Inflammatory macrophage treated with lipopolysaccharide for 1 hour (primary cell): ENCODE measurements at regions not wholly inside any gene's neighbourhood (a gene's known extent, or its start where the extent isn't known, plus 50 kb on each side); places are given as distances from the start of the nearest gene placed in this dataset.
A peak's percentile ranks its signal among the peaks of the same experiment; 100 is the strongest.
"Not testable (repeated sequence)": the region's sequence is repeated elsewhere in the genome, so short reads cannot be mapped to it uniquely, and the experiment has no call there.

Experiments
- DNase-seq, 2 donors: peaks; one replicate each; pipeline ENCODE4 v3.0.0-alpha.2; 2020 to 2022

DNA sequence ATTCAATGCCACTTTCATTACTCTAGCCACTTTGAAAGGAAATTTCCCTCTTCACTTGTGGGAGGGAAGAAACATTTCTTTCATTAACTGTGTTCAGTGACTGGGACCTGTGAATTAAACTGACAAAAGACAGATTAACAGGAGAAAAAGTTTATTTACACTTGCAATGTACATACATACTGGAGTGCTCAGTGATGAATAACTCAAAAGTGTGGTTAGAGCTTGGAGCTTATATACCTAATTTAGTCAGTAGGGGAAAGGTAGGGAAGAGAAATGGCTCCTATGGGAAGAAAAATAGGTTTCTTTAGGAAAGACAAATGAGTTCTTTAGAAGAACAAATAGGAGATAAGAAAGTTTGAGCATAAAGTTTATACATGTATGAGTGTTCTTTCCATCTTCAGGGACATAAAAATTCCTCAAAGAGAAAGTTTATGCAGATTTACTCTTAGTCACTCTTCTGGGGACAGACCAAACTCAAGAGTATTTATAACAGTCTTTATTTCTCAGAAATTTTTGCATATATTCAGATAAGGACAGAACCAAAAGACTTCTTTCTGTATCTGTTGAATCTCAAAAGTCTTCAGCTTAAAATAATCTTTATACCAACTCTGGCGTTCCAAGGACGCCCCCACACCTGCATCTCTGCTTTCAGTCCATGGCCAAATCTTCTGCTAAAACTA is 120.0 kb upstream of the RAI14 start:
- no peak for DNase-seq

DNA sequence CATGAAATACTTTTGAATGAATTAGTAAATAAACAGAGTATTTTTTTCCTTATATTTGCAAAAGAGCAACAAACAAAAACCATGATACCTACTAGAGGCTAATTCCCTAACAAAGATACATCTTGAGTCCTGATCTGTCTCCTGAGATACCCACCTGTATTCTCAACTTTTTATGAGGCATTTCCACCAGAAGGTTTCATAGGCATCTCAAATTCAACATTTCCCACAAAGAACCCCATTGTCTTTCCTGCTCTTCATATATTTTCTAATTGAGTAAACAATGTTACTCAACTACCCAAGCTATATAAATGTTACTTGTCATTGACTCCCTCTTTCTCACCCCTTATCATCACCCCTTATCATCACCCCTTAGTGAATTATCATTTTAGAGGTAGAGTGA is 119.4 kb upstream of the RAI14 start:
- DNase-seq = no peak

- DNase-seq = peak in 1 of 2 donors; percentile 55
Measured at GRCh38 chr5:34538026-34538672, 118.0 kb upstream of the RAI14 start.

GRCh38 chr5:34539183-34539582 is 116.9 kb upstream of the RAI14 start:
- no peak for DNase-seq

- no peak for DNase-seq
Measured at GRCh38 chr5:34541067-34541466, 115.1 kb upstream of the RAI14 start.

DNA sequence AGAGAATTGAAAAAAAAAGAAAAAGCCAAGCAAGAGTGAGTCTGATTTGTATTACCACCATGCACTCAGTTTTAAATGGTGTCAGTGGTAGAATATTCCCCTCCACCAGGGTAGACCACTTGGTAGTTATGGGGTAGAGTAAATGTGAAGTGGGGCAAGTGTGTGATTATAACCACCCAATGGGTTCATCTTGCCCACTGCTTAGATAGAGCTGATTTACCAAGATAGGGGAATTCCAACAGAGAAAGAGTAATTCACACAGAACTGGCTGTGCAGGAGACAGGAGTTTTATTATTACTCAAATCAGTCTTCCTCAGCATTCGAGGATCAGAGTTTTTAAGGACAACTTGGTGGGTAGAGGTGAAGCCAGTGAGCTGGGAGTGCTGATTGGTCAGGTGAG is 113.3 kb upstream of the RAI14 start:
- DNase-seq = no peak

DNA sequence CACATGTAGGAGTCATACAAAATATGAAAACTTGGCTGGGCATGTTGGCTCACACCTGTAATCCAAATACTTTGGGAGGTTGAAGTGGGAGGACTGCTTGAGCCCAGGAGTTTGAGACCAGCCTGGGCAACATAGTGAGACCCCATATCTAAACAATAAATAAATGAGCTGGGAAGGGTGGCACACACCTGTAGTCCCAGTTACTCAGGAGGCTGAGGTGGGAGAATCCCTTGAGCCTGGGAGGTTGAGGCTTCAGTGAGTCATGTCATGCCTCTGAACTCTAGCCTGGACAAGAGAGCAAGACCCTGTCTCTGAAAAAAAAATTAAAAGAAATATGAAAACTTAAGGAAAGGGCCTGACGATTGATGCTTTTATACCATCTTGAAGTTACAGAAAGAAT is 112.4 kb upstream of the RAI14 start:
- DNase-seq = no peak

DNA sequence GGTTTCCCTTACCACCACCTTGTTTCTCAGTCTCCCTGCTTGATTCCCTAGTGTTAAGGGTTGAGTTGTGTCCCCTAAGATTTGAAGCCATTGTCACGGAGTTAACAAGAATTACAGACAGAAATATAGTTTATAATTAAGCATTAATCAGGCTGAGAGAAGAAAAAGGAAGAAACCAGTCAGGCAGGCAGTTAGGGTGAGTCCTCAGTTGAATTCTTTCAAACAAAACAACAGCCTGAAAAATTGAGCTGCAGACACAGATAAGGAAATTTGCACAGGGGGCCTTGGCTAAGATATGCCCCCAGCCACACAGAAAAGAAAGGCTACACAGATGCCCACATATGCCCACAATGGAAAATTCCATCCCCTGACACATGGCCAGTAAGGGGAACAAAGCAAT is 111.7 kb upstream of the RAI14 start:
- no peak for DNase-seq

DNA sequence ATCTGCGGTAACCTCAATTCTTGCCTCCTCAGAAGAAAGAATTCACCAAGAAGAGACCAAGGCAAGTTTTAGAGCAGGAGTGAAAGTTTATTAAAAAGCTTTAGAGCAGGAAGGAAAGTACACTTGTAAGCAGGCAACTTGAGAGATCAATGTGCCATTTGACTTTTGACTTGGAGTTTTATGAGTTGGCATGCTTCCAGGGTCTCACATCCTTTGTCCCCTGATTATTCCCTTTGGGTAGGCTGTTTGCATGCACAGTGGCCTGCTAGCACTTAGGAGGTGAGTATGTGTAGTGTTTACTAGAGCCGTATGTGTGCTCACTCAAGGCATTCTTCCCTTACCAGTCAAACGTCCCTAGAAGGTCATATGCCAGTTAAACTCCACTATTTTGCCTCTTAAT is 111.0 kb upstream of the RAI14 start:
- no peak for DNase-seq

- DNase-seq = peak in 1 of 2 donors; percentile 20
Measured at GRCh38 chr5:34545626-34546025, 110.5 kb upstream of the RAI14 start.

DNA sequence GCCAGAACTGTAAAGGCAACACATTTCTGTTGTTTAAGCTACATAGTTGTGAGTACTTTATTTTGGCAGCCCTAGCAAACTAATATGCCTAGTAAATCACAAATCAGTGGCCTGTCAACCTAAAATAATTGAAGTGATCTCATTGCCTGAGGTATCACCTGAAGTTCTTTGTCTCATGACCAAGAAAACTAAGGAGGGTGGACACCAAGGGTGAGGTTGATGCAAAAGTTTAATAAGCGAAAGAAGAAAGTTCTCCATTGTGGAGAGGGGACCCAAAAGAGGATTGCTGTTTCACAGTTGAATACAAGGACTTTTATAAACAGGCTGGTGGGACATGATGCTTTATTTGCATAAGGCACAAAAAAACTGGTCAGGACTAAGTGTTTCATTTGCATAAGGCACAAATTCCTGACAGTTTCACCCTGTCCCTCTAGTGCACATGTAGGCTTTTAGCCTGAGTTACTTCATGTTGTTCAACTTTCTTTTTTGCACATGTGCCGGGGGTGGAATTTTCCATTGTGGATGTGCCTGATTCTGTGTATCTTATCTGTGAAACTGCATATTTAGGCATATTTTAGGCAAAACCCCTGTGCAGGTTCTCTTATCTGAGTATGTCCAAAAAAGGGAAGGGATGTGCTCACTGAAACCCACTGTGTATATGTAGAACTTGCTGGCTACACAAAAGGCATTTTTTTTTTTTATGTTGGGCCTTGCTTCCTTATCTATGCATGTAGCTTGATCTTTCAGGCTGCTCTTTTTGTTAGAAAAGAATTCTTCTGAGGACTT is 108.6 kb upstream of the RAI14 start:
- no peak for DNase-seq

DNA sequence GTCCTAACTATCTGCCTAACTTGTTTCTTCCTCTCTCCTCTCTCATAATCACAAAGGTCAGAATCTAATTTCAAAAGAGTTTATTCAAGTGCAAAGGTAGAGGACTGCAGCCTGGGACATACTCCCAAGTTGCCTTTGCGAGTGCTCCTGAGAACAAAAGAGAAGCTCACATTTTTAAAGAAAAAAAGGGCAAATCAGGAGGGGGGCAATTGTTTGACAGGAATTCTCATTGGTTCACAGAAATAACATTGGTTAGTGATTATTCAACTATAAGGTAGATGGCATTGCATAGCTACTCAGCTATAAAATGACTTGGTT is 108.1 kb upstream of the RAI14 start:
- no peak for DNase-seq

DNA sequence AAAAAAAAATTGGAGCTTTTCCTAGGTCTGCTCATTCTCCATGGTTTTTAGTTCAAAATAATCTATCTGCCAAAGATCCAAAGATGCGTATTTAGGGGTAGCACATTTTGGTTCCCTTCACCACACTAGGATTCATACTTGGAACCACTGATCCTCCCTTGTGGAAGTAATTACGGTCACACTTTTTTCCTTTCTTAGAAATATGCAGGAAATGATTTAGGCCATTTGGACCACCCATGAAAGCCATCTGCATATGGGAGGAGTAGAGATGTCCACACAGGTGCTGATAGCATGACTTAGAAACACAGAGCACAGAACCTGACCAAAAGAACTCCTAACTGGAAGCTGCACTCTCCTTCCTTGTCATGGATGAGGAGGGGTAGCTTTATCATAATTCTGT is 105.9 kb upstream of the RAI14 start:
- no peak for DNase-seq

- no peak for DNase-seq
Measured at GRCh38 chr5:34550964-34551363, 105.2 kb upstream of the RAI14 start.

- DNase-seq = peak in 1 of 2 donors; percentile 24
Measured at GRCh38 chr5:34551911-34552433, 104.2 kb upstream of the RAI14 start.

DNA sequence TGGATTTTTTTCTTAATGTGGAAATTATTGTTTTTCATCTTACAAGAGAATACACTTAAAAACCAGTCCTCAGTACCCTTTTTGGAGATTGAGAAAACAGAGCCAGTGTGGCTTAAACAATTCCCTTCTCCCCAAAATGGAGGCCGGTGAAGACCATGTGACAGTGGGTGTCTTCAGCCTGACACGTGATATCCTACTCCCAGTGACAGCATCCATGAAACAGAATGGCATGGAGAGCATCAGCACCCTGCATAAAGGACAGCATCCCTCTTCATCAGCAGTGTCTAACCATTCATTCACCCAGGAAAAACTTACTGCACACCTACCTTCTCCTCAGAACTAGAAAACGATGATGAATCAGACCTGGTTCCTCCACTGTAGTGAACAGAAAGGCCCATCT is 103.4 kb upstream of the RAI14 start:
- no peak for DNase-seq

DNA sequence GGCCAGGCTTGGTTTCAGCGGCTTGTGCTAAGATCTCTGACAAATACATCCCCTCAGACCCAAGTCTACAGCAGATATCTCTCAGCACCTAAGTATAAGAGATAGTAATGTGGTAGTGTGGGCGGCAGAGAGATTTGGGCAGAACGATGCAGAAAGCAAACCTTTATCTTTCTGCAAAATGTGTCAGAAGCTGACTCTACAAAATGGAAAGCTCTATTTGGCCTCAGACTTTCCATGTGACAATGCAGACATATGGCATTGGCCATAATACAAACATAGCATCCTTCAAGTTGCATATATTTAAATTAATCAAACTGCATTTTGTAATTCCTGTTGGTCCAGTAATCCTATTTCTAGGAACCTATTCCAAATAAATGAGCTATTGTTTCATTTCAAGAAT is 102.5 kb upstream of the RAI14 start:
- no peak for DNase-seq

GRCh38 chr5:34554641-34555040 is 101.5 kb upstream of the RAI14 start:
- no peak for DNase-seq

GRCh38 chr5:34555699-34556508 is 100.2 kb upstream of the RAI14 start:
- DNase-seq = no peak

- no peak for DNase-seq
Measured at GRCh38 chr5:34556509-34556782, 99.7 kb upstream of the RAI14 start.

GRCh38 chr5:34561581-34561980 is 94.5 kb upstream of the RAI14 start:
- not testable (repeated sequence) for DNase-seq

- no peak for DNase-seq
Measured at GRCh38 chr5:34562791-34563190, 93.3 kb upstream of the RAI14 start.

- no peak for DNase-seq
Measured at GRCh38 chr5:34563269-34563668, 92.9 kb upstream of the RAI14 start.
